ENCODE measurements at regions not wholly inside any gene's neighbourhood (a gene's known extent, or its start where the extent isn't known, plus 50 kb on each side); places are given as distances from the start of the nearest gene placed in this dataset.
A peak's percentile ranks its signal among the peaks of the same experiment; 100 is the strongest.

DNA sequence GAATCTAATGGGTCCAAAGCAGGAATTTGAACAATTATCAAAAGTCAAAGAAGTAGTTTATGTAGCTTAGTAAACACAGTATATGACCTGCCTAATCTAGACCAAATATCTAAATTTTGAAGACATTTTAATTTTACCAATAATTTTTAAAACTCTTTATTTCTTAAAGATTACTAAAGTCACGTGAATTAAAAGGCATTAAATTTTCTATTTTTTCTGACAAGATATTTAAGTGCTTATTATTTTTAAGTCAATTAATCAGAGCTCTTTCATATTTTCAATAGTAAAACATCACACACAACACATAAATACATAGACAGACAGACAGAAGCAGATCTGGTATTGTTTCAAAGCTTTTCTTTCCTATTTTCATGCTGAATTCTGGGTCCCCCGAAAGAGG, 89.5 kb downstream of the ZNF467 start:
- DNase-seq (ENCODE audit: low read depth, low spot score), result no peak
- no peaks in the 10 kb centered on the region for H3K36me3 ChIP-seq (ENCODE audit: control insufficient read depth in 2 of 2, extremely low read depth in 1 of 2, insufficient read depth in 2 of 2, low read length in 2 of 2)
- H2AFZ ChIP-seq (ENCODE audit: control insufficient read depth, low read length), result no peak overlapping the region
- H3K4me1 ChIP-seq (ENCODE audit: control insufficient read depth, extremely low read depth, insufficient read depth, low read length), result no peaks in the 10 kb centered on the region
- dilution Hi-C loops (cut with MboI; ENCODE audit: extremely low pct_ligation_motif_present, low sequenced_read_pairs), result no loop called here
- H3K9me1 ChIP-seq (ENCODE audit: control insufficient read depth, extremely low read depth, insufficient read depth, low read length), result no peaks in the 10 kb centered on the region
- no peak for TF ChIP-seq CTCF (optimal IDR thresholded peaks at IDR 0.05 in 1 of 3, IDR thresholded peaks at IDR 0.05 in 1 of 3, conservative IDR thresholded peaks at IDR 0.05 in 1 of 3; ENCODE audit: extremely low read depth in 1 of 3, insufficient read depth in 2 of 3, low read length in 3 of 3)
- no peak for TF ChIP-seq EZH2 (IDR thresholded peaks at IDR 0.05; ENCODE audit: low read length)
- H3K4me3 ChIP-seq (ENCODE audit: control insufficient read depth in 2 of 3, extremely low read depth in 1 of 3, insufficient read depth in 2 of 3, low read depth in 1 of 3, low read length in 3 of 3), result no peak overlapping the region
- no peaks in the 10 kb centered on the region for H3K27me3 ChIP-seq (ENCODE audit: control insufficient read depth, extremely low read depth, insufficient read depth, low read length)
- no peak for FAIRE-seq
- no peaks in the 10 kb centered on the region for H4K20me1 ChIP-seq (ENCODE audit: control insufficient read depth, extremely low read depth, insufficient read depth, low read length)
- H3K79me2 ChIP-seq (ENCODE audit: control insufficient read depth, insufficient read depth, low read length), result no peaks in the 10 kb centered on the region
- H3K27ac ChIP-seq (ENCODE audit: control insufficient read depth, insufficient read depth, low read length), result no peak overlapping the region
- H3K9me3 ChIP-seq (ENCODE audit: control insufficient read depth, low read depth, low read length), result no peaks in the 10 kb centered on the region
- no peak overlapping the region for H3K9ac ChIP-seq (ENCODE audit: control insufficient read depth, extremely low read depth, insufficient read depth, low read length)
- no peak overlapping the region for H3K4me2 ChIP-seq (ENCODE audit: control insufficient read depth, extremely low read depth, insufficient read depth, low read depth, low read length)

- Histone ChIP-seq H2AFZ (ENCODE audit: control insufficient read depth, low read length) (no peak overlapping the region), H3K27ac (ENCODE audit: control insufficient read depth, insufficient read depth, low read length) (no peak overlapping the region), H3K9me1 (ENCODE audit: control insufficient read depth, extremely low read depth, insufficient read depth, low read length) (no peaks in the 10 kb centered on the region), H3K79me2 (ENCODE audit: control insufficient read depth, insufficient read depth, low read length) (no peaks in the 10 kb centered on the region), H3K9ac (ENCODE audit: control insufficient read depth, extremely low read depth, insufficient read depth, low read length) (no peak overlapping the region), H3K9me3 (ENCODE audit: control insufficient read depth, low read depth, low read length) (no peaks in the 10 kb centered on the region), H3K27me3 (ENCODE audit: control insufficient read depth, extremely low read depth, insufficient read depth, low read length) (no peaks in the 10 kb centered on the region), H3K4me3 (ENCODE audit: control insufficient read depth in 2 of 3, extremely low read depth in 1 of 3, insufficient read depth in 2 of 3, low read depth in 1 of 3, low read length in 3 of 3) (no peak overlapping the region), H3K4me1 (ENCODE audit: control insufficient read depth, extremely low read depth, insufficient read depth, low read length) (no peaks in the 10 kb centered on the region), H4K20me1 (ENCODE audit: control insufficient read depth, extremely low read depth, insufficient read depth, low read length) (no peaks in the 10 kb centered on the region), H3K4me2 (ENCODE audit: control insufficient read depth, extremely low read depth, insufficient read depth, low read depth, low read length) (no peak overlapping the region), H3K36me3 (ENCODE audit: control insufficient read depth in 2 of 2, extremely low read depth in 1 of 2, insufficient read depth in 2 of 2, low read length in 2 of 2) (no peaks in the 10 kb centered on the region)
- dilution Hi-C loops (cut with MboI; ENCODE audit: extremely low pct_ligation_motif_present, low sequenced_read_pairs), result no loop called here
- no peak for DNase-seq (ENCODE audit: low read depth, low spot score)
- TF ChIP-seq EZH2 (IDR thresholded peaks at IDR 0.05; ENCODE audit: low read length) (no peak), CTCF (optimal IDR thresholded peaks at IDR 0.05 in 1 of 3, IDR thresholded peaks at IDR 0.05 in 1 of 3, conservative IDR thresholded peaks at IDR 0.05 in 1 of 3; ENCODE audit: extremely low read depth in 1 of 3, insufficient read depth in 2 of 3, low read length in 3 of 3) (no peak)
- FAIRE-seq, result peak; percentile 20
Measured at GRCh38 chr7:149683181-149683580, 90.2 kb downstream of the ZNF467 start.
